ENCODE measurements at regions not wholly inside any gene's neighbourhood (a gene's known extent, or its start where the extent isn't known, plus 50 kb on each side); places are given as distances from the start of the nearest gene placed in this dataset.

DNA sequence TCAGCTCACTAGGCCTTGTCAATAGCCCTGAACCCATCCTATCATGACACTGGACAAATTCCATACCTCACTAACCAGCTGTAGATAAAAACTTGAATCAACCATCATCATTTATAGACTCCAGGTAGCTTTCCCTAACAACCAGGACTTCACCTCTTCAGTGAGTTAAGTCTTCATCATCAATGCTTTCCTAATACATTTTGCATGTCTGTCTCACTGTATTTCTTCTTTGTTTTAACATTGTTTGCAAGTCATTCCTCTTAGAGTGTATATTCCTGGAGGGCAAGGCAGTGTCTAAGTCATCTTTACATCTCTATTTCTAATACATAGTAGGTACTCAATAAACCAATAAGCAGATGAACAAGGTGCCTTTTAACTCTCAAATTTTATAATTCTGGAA lies 123.4 kb upstream of the RFC3 start:
- no peak overlapping the region for H3K27ac ChIP-seq (ENCODE audit: insufficient read depth, low read length)
- no peak overlapping the region for H3K4me2 ChIP-seq (ENCODE audit: low read depth, low read length)
- no peak overlapping the region for H4K8ac ChIP-seq (ENCODE audit: low read depth in 2 of 2, low read length in 2 of 2)
- no peak overlapping the region for H3K9ac ChIP-seq (ENCODE audit: low read depth, low read length)
- H3K4ac ChIP-seq (ENCODE audit: low read depth, low read length) = no peak overlapping the region
- H3K56ac ChIP-seq (ENCODE audit: extremely low read depth, insufficient read depth, low read length) = no peak overlapping the region
- no peaks in the 10 kb centered on the region for H3K79me1 ChIP-seq (ENCODE audit: low read depth in 1 of 2, low read length in 2 of 2)
- ATAC-seq (ENCODE audit: low read depth) = no peak
- no peak for TF ChIP-seq BHLHE40 (IDR thresholded peaks at IDR 0.05; ENCODE audit: low read depth, low read length)
- TF ChIP-seq CHD1 (IDR thresholded peaks at IDR 0.05; ENCODE audit: low read depth, low read length) = no peak
- no peak for TF ChIP-seq CEBPB (IDR thresholded peaks at IDR 0.05; ENCODE audit: low read depth, low read length)
- no peak for TF ChIP-seq MAFK (IDR thresholded peaks at IDR 0.05; ENCODE audit: low read depth, low read length)
- TF ChIP-seq, protein P1, sequence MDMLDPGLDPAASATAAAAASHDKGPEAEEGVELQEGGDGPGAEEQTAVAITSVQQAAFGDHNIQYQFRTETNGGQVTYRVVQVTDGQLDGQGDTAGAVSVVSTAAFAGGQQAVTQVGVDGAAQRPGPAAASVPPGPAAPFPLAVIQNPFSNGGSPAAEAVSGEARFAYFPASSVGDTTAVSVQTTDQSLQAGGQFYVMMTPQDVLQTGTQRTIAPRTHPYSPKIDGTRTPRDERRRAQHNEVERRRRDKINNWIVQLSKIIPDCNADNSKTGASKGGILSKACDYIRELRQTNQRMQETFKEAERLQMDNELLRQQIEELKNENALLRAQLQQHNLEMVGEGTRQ (IDR thresholded peaks at IDR 0.05; ENCODE audit: low read depth, low read length) = no peak
- TF ChIP-seq, protein P2, sequence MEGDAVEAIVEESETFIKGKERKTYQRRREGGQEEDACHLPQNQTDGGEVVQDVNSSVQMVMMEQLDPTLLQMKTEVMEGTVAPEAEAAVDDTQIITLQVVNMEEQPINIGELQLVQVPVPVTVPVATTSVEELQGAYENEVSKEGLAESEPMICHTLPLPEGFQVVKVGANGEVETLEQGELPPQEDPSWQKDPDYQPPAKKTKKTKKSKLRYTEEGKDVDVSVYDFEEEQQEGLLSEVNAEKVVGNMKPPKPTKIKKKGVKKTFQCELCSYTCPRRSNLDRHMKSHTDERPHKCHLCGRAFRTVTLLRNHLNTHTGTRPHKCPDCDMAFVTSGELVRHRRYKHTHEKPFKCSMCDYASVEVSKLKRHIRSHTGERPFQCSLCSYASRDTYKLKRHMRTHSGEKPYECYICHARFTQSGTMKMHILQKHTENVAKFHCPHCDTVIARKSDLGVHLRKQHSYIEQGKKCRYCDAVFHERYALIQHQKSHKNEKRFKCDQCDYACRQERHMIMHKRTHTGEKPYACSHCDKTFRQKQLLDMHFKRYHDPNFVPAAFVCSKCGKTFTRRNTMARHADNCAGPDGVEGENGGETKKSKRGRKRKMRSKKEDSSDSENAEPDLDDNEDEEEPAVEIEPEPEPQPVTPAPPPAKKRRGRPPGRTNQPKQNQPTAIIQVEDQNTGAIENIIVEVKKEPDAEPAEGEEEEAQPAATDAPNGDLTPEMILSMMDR (conservative IDR thresholded peaks at IDR 0.05; ENCODE audit: low read depth, low read length) = no peak
- no peak for TF ChIP-seq SMC3 (IDR thresholded peaks at IDR 0.05; ENCODE audit: low read depth, low read length)
- no peak for TF ChIP-seq RCOR1 (IDR thresholded peaks at IDR 0.05; ENCODE audit: insufficient replicate concordance, low read length)
- TF ChIP-seq MXI1 (IDR thresholded peaks at IDR 0.05; ENCODE audit: borderline replicate concordance, low read depth, low read length) = no peak
- TF ChIP-seq, protein P3, sequence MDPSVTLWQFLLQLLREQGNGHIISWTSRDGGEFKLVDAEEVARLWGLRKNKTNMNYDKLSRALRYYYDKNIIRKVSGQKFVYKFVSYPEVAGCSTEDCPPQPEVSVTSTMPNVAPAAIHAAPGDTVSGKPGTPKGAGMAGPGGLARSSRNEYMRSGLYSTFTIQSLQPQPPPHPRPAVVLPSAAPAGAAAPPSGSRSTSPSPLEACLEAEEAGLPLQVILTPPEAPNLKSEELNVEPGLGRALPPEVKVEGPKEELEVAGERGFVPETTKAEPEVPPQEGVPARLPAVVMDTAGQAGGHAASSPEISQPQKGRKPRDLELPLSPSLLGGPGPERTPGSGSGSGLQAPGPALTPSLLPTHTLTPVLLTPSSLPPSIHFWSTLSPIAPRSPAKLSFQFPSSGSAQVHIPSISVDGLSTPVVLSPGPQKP (IDR thresholded peaks at IDR 0.05; ENCODE audit: borderline replicate concordance, low read depth, low read length) = no peak
- TF ChIP-seq MAZ (IDR thresholded peaks at IDR 0.05; ENCODE audit: borderline replicate concordance, low read depth, low read length) = no peak
- TF ChIP-seq RAD21 (IDR thresholded peaks at IDR 0.05; ENCODE audit: low read length) = no peak
- no peak for TF ChIP-seq POLR2A (IDR thresholded peaks at IDR 0.05; ENCODE audit: low read depth, low read length)
- TF ChIP-seq RFX5 (IDR thresholded peaks at IDR 0.05; ENCODE audit: low read depth, low read length) = no peak
- no peak for TF ChIP-seq NFE2L2 (IDR thresholded peaks at IDR 0.05; ENCODE audit: low read depth, low read length)
- no peak for DNase-seq
- no peak overlapping the region for H3K4me3 ChIP-seq (ENCODE audit: insufficient read depth, low read depth, low read length)
- CTCF ChIA-PET = no interaction called here
- dilution Hi-C loops (cut with HindIII; ENCODE audit: low sequenced_read_pairs, unreplicated experiment) (no loop called here), intact Hi-C loops (cut with micrococcal nuclease) (no loop called here), in situ Hi-C loops (cut with MboI; ENCODE audit: low sequenced_read_pairs) (no loop called here)
- no peak overlapping the region for H2AK9ac ChIP-seq (replicated peaks; ENCODE audit: low read depth, low read length, poor library complexity)
- no peak overlapping the region for H2BK5ac ChIP-seq (ENCODE audit: low read depth, low read length, poor library complexity, severe bottlenecking)
- no peak overlapping the region for H4K91ac ChIP-seq (ENCODE audit: insufficient read depth, low read depth, low read length)
- no TSS peak for BruUV-seq (replicated peaks)
- H2BK20ac ChIP-seq (ENCODE audit: low read depth, low read length) = no peak overlapping the region
- POLR2A ChIA-PET (ENCODE audit: unreplicated experiment) = no interaction called here
- H2BK120ac ChIP-seq (ENCODE audit: low read depth, low read length) = no peak overlapping the region
- H3K27me3 ChIP-seq (ENCODE audit: control insufficient read depth, insufficient read depth, low read length) = no peaks in the 10 kb centered on the region
- no peak overlapping the region for H3K14ac ChIP-seq (replicated peaks; ENCODE audit: low read depth, low read length)
- H3K4me1 ChIP-seq (ENCODE audit: control insufficient read depth, insufficient read depth, low read length) = no peaks in the 10 kb centered on the region
- no peak overlapping the region for H2BK15ac ChIP-seq (ENCODE audit: low read depth, low read length)
- no peaks in the 10 kb centered on the region for H4K20me1 ChIP-seq (ENCODE audit: insufficient read depth, low read length)
- H2AFZ ChIP-seq (replicated peaks; ENCODE audit: low read length, poor library complexity) = no peak overlapping the region
- H4K5ac ChIP-seq (ENCODE audit: low read depth, low read length) = no peak overlapping the region
- no peaks in the 10 kb centered on the region for H3K9me1 ChIP-seq (ENCODE audit: insufficient read depth, low read length)
- H3K36me3 ChIP-seq (ENCODE audit: control insufficient read depth, insufficient read depth, low read length) = no peaks in the 10 kb centered on the region
- no peak overlapping the region for H3K23ac ChIP-seq (ENCODE audit: low read depth, low read length)
- no peak overlapping the region for H3K18ac ChIP-seq (ENCODE audit: low read depth, low read length)
- no peak overlapping the region for H2AK5ac ChIP-seq (ENCODE audit: low read depth, low read length)
- H3K9me3 ChIP-seq (ENCODE audit: control insufficient read depth, insufficient read depth, low read length) = no peaks in the 10 kb centered on the region

Measured in IMR-90 (cell line).